GM19468 (cell line): ENCODE measurements at regions not wholly inside any gene's neighbourhood (a gene's known extent, or its start where the extent isn't known, plus 50 kb on each side); places are given as distances from the start of the nearest gene placed in this dataset.

ENCODE experiments used
- ATAC-seq: cut with Tn5 transposase; IDR thresholded peaks from one replicate; pipeline ENCODE4 v1.9.1; 2021; ENCODE audit warnings: mild to moderate bottlenecking, moderate library complexity, moderate number of reproducible peaks; ENCODE audit not compliant: unreplicated experiment; ENCODE audit errors: extremely low read depth

GRCh38 chr18:22539051-22539765 lies 121.5 kb upstream of the CTAGE1 start:
- ATAC-seq = no peak

- no peak for ATAC-seq
Observed at GRCh38 chr18:22541232-22541631, 123.5 kb upstream of the CTAGE1 start.

GRCh38 chr18:22542406-22542835 lies 124.7 kb upstream of the CTAGE1 start:
- no peak for ATAC-seq

GRCh38 chr18:22543769-22544168 lies 126.1 kb upstream of the CTAGE1 start:
- ATAC-seq = no peak

- no peak for ATAC-seq
Observed at GRCh38 chr18:22544626-22545025, 126.9 kb upstream of the CTAGE1 start.

- no peak for ATAC-seq
Observed at GRCh38 chr18:22545066-22545760, 127.5 kb upstream of the CTAGE1 start.

GRCh38 chr18:22546905-22547570 lies 129.3 kb upstream of the CTAGE1 start:
- ATAC-seq = no peak

GRCh38 chr18:22547807-22548561 lies 130.3 kb upstream of the CTAGE1 start:
- ATAC-seq = no peak

GRCh38 chr18:22549260-22549937 lies 131.7 kb upstream of the CTAGE1 start:
- ATAC-seq = no peak

- no peak for ATAC-seq
Observed at GRCh38 chr18:22550366-22550765, 132.7 kb upstream of the CTAGE1 start.

GRCh38 chr18:22550861-22551260 lies 133.1 kb upstream of the CTAGE1 start:
- no peak for ATAC-seq

GRCh38 chr18:22551536-22552151 lies 133.9 kb upstream of the CTAGE1 start:
- no peak for ATAC-seq

GRCh38 chr18:22552254-22552653 lies 134.5 kb upstream of the CTAGE1 start:
- no peak for ATAC-seq

- no peak for ATAC-seq
Observed at GRCh38 chr18:22552899-22553460, 135.3 kb upstream of the CTAGE1 start.

- no peak for ATAC-seq
Observed at GRCh38 chr18:22556222-22557167, 138.8 kb upstream of the CTAGE1 start.

GRCh38 chr18:22557168-22557941 lies 139.6 kb upstream of the CTAGE1 start:
- no peak for ATAC-seq

GRCh38 chr18:22558945-22559385 lies 141.2 kb upstream of the CTAGE1 start:
- no peak for ATAC-seq
